OCI-LY3 (cell line): ENCODE measurements at regions not wholly inside any gene's neighbourhood (a gene's known extent, or its start where the extent isn't known, plus 50 kb on each side); places are given as distances from the start of the nearest gene placed in this dataset.

ENCODE experiments used
- EZH2phosphoT487 ChIP-seq: fragments of 200-600 bp; shearing (Covaris generic); IDR thresholded peaks from 2 replicates; pipeline ENCODE4 v1.6.1; 2018; ENCODE audit warnings: antibody characterized with exemption, mixed run types, low read depth
- TF ChIP-seq, protein P1 (sequence below): fragments of 200-600, 300-600 bp; sonication (generic); IDR thresholded peaks from 2 replicates; pipeline ENCODE4 v1.5.1; 2014; ENCODE audit warnings: antibody characterized with exemption, low read length, low read depth

- TF ChIP-seq, protein P1, sequence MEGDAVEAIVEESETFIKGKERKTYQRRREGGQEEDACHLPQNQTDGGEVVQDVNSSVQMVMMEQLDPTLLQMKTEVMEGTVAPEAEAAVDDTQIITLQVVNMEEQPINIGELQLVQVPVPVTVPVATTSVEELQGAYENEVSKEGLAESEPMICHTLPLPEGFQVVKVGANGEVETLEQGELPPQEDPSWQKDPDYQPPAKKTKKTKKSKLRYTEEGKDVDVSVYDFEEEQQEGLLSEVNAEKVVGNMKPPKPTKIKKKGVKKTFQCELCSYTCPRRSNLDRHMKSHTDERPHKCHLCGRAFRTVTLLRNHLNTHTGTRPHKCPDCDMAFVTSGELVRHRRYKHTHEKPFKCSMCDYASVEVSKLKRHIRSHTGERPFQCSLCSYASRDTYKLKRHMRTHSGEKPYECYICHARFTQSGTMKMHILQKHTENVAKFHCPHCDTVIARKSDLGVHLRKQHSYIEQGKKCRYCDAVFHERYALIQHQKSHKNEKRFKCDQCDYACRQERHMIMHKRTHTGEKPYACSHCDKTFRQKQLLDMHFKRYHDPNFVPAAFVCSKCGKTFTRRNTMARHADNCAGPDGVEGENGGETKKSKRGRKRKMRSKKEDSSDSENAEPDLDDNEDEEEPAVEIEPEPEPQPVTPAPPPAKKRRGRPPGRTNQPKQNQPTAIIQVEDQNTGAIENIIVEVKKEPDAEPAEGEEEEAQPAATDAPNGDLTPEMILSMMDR = no peak
- TF ChIP-seq EZH2phosphoT487 = no peak
These were observed 808.6 kb downstream of the RNF144A start for GRCh38 chr2:7725850-7726242.
